GM19324 (cell line): ENCODE measurements at regions not wholly inside any gene's neighbourhood (a gene's known extent, or its start where the extent isn't known, plus 50 kb on each side); places are given as distances from the start of the nearest gene placed in this dataset.
"Not testable (repeated sequence)": the region's sequence is repeated elsewhere in the genome, so short reads cannot be mapped to it uniquely, and the experiment has no call there.

Source experiments
- ATAC-seq: cut with Tn5 transposase; IDR thresholded peaks from one replicate; pipeline ENCODE4 v1.9.1; 2021; ENCODE audit warnings: mild to moderate bottlenecking, moderate library complexity; ENCODE audit not compliant: unreplicated experiment, low FRiP score

- ATAC-seq = not testable (repeated sequence)
These were observed 56.6 kb downstream of the CHST2 start for GRCh38 chr3:143175940-143176894.

- not testable (repeated sequence) for ATAC-seq
These were observed 58.4 kb downstream of the CHST2 start for GRCh38 chr3:143177965-143178364.

GRCh38 chr3:143178775-143179548 lies 59.4 kb downstream of the CHST2 start:
- not testable (repeated sequence) for ATAC-seq

GRCh38 chr3:143179603-143180002 lies 60.0 kb downstream of the CHST2 start:
- no peak for ATAC-seq

GRCh38 chr3:143180860-143181259 lies 61.3 kb downstream of the CHST2 start:
- ATAC-seq = not testable (repeated sequence)

- not testable (repeated sequence) for ATAC-seq
These were observed 62.4 kb downstream of the CHST2 start for GRCh38 chr3:143181977-143182376.

GRCh38 chr3:143182866-143183664 lies 63.5 kb downstream of the CHST2 start:
- ATAC-seq = no peak

GRCh38 chr3:143183665-143183964 lies 64.0 kb downstream of the CHST2 start:
- ATAC-seq = no peak

GRCh38 chr3:143184099-143184498 lies 64.5 kb downstream of the CHST2 start:
- ATAC-seq = no peak

- no peak for ATAC-seq
These were observed 65.8 kb downstream of the CHST2 start for GRCh38 chr3:143185401-143185800.

GRCh38 chr3:143187111-143187510 lies 67.5 kb downstream of the CHST2 start:
- ATAC-seq = no peak

- no peak for ATAC-seq
These were observed 69.3 kb downstream of the CHST2 start for GRCh38 chr3:143188881-143189280.

- ATAC-seq = no peak
These were observed 70.5 kb downstream of the CHST2 start for GRCh38 chr3:143190101-143190500.

- no peak for ATAC-seq
These were observed 72.6 kb downstream of the CHST2 start for GRCh38 chr3:143192193-143192592.

- ATAC-seq = no peak
These were observed 80.7 kb downstream of the CHST2 start for GRCh38 chr3:143200001-143200924.

GRCh38 chr3:143201045-143201444 lies 81.5 kb downstream of the CHST2 start:
- ATAC-seq = no peak

GRCh38 chr3:143201870-143202752 lies 82.5 kb downstream of the CHST2 start:
- ATAC-seq = no peak

- ATAC-seq = no peak
These were observed 83.6 kb downstream of the CHST2 start for GRCh38 chr3:143203142-143203541.

GRCh38 chr3:143203848-143204247 lies 84.3 kb downstream of the CHST2 start:
- no peak for ATAC-seq
